Bronchial epithelial cell (primary cell): ENCODE measurements at regions not wholly inside any gene's neighbourhood (a gene's known extent, or its start where the extent isn't known, plus 50 kb on each side); places are given as distances from the start of the nearest gene placed in this dataset.

Source experiments
- DNase-seq: peaks from one replicate; pipeline ENCODE4 v3.0.0-alpha.2; 2010; ENCODE audit warnings: low read depth
- FAIRE-seq: peaks from 2 replicates; lab custom pipeline; 2011; peaks lifted over from hg19 to GRCh38; lab: Jason Lieb, UNC
- H3K27me3 ChIP-seq: 2 replicates; pipeline ENCODE4 v1.5.1; 2011; ENCODE audit warnings: low read length; ENCODE audit not compliant: control insufficient read depth, insufficient read depth
- H3K36me3 ChIP-seq: 2 replicates; pipeline ENCODE4 v1.5.1; 2011; ENCODE audit warnings: low read length; ENCODE audit not compliant: control insufficient read depth, insufficient read depth
- H3K4me3 ChIP-seq: 2 replicates; pipeline ENCODE4 v1.5.1; 2011; ENCODE audit warnings: mild to moderate bottlenecking, low read depth, low read length, control low read depth
- TF ChIP-seq, protein P1 (sequence below): IDR thresholded peaks from 2 replicates; pipeline ENCODE4 v1.5.1; 2011; ENCODE audit warnings: mild to moderate bottlenecking, moderate library complexity, low read length, control low read depth, inconsistent platforms; ENCODE audit not compliant: insufficient read depth, severe bottlenecking

DNA sequence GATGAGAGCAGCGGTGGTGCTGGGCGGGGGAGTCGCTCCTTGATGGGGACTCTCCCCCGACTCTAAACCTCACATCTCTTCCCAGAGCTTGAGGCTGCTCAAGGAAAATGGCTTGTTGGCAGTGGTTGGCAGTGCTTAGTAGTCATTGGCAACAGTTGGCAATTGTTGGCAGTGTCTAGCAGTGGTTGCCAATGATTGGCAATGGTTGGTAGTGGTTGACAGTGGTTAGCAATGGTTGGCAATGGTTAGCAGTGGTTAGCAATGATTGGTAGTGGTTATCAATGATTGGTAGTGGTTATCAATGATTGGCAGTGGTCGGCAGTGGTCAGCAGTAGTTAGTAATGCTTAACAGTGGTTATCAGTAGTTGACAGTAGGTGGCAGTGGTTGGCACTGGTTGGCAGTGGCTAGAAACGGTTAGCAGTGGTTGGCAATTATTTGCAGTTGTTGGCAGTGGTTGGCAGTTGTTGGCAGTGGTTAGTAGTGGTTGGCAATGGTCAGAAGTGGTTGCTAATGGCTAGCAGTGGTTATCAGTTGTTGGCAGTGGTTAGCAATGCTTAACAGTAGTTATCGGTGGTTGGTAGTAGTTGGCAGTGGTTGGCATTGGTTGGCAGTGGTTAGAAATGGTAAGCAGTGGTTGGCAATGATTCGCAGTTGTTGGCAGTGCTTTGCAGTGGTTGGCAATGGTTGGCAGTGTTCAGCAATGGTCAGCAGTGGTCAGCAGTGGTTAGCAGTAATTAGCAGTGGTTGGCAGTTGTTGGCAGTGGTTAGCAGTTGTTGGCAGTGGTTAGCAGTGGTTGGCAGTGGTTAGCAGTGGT lies 85.4 kb upstream of the OTOS start:
- H3K27me3 ChIP-seq: no peaks in the 10 kb centered on the region
- FAIRE-seq: peak; percentile 99
- peak; percentile 18 for DNase-seq
- H3K36me3 ChIP-seq: no peaks in the 10 kb centered on the region
- TF ChIP-seq, protein P1, sequence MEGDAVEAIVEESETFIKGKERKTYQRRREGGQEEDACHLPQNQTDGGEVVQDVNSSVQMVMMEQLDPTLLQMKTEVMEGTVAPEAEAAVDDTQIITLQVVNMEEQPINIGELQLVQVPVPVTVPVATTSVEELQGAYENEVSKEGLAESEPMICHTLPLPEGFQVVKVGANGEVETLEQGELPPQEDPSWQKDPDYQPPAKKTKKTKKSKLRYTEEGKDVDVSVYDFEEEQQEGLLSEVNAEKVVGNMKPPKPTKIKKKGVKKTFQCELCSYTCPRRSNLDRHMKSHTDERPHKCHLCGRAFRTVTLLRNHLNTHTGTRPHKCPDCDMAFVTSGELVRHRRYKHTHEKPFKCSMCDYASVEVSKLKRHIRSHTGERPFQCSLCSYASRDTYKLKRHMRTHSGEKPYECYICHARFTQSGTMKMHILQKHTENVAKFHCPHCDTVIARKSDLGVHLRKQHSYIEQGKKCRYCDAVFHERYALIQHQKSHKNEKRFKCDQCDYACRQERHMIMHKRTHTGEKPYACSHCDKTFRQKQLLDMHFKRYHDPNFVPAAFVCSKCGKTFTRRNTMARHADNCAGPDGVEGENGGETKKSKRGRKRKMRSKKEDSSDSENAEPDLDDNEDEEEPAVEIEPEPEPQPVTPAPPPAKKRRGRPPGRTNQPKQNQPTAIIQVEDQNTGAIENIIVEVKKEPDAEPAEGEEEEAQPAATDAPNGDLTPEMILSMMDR: peak; percentile 47
- H3K4me3 ChIP-seq: no peak overlapping the region

- Histone ChIP-seq H3K27me3 (no peaks in the 10 kb centered on the region), H3K4me3 (no peak overlapping the region), H3K36me3 (no peaks in the 10 kb centered on the region)
- TF ChIP-seq, protein P1: no peak
- FAIRE-seq (no peak), DNase-seq (no peak)
These were observed 86.4 kb upstream of the OTOS start for GRCh38 chr2:240226672-240227537.

GRCh38 chr2:240227538-240228428 lies 87.3 kb upstream of the OTOS start:
- DNase-seq (no peak), FAIRE-seq (no peak)
- TF ChIP-seq, protein P1: no peak
- H3K27me3 ChIP-seq: no peaks in the 10 kb centered on the region
- no peaks in the 10 kb centered on the region for H3K36me3 ChIP-seq
- no peak overlapping the region for H3K4me3 ChIP-seq

GRCh38 chr2:240229005-240229404 lies 88.5 kb upstream of the OTOS start:
- H3K36me3 ChIP-seq: no peaks in the 10 kb centered on the region
- FAIRE-seq: no peak
- TF ChIP-seq, protein P1: no peak
- DNase-seq: no peak
- no peaks in the 10 kb centered on the region for H3K27me3 ChIP-seq
- H3K4me3 ChIP-seq: no peak overlapping the region

DNA sequence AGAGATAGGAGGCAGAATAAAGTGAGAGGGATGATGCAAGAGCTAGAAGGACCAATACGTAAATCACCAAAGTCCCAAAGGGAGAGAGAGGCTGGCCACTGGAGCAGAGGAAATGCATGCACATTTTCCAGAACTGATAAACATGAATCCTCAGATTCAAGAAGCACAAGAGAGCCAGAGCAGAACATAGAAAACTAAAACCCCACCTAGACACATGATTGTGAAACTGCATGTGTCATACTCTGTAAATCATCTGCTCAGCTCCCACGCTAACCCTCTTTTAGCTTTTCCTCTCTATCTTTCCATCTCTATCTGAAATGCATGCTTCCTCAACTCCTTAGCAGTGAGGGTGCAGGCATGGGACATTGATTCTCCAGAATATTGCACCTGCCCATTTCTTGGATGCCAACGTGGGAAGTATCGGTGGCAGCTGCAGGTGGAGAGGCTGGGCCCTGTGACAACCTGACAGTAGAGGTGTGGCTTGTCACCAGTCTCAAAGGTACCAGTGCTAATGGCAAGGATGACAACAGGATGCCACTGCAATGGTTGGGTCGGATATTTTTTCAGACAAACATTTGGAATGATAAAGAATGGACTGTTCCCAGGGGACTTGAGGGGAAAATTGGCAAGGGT lies 89.3 kb upstream of the OTOS start:
- Histone ChIP-seq H3K4me3 (no peak overlapping the region), H3K36me3 (no peaks in the 10 kb centered on the region), H3K27me3 (no peaks in the 10 kb centered on the region)
- TF ChIP-seq, protein P1: no peak
- DNase-seq: peak; percentile 47
- no peak for FAIRE-seq
